ENCODE measurements at regions not wholly inside any gene's neighbourhood (a gene's known extent, or its start where the extent isn't known, plus 50 kb on each side); places are given as distances from the start of the nearest gene placed in this dataset.

DNA sequence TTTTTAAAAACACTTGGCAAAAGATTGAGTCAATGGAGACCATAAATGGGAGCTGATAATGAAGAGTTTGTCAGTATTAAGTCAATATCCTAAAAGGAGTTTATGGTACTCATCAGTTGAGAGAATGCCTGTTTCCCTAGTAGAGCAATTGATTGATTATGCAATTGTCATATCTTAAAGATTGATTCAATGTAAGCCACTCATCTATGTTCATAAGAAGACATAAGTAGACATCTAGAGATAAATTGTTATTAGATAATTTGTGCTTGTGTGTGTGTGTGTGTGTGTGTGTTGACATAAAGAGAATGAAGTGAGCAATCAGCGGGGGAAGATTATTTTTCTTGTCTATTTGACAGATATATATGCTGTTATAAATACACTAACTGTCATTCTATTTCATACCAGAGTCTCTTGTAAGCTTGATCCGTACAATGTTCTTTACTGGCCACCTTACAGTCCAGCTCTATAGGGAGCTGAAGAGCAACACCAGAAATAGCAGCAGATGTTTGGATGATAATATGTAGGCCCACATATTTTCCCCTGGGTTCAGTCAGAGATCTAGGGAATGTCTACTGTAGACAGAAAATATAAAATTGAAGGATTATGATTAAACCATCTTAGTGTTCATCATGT is 848.6 kb upstream of the EPHA6 start:
- no peak overlapping the region for H3K4me3 ChIP-seq (ENCODE audit: low read depth, low read length)
- intact Hi-C loops (cut with micrococcal nuclease; ENCODE audit: unreplicated experiment): no loop called here
- CTCF ChIA-PET: no interaction called here
- Mint-ChIP-seq H3K4me3 (ENCODE audit: unreplicated experiment) (no peak overlapping the region), H3K4me1 (ENCODE audit: low read depth, unreplicated experiment) (no peaks in the 10 kb centered on the region), H3K36me3 (ENCODE audit: insufficient read depth, unreplicated experiment) (no peaks in the 10 kb centered on the region), H3K27me3 (ENCODE audit: insufficient read depth, unreplicated experiment) (no peaks in the 10 kb centered on the region), H3K27ac (ENCODE audit: unreplicated experiment) (no peak overlapping the region), H3K9me3 (ENCODE audit: unreplicated experiment) (no peaks in the 10 kb centered on the region)
- no peaks in the 10 kb centered on the region for H3K9me3 ChIP-seq
- BruUV-seq (replicated peaks): no TSS peak
- H3K4me1 ChIP-seq: no peaks in the 10 kb centered on the region
- TF ChIP-seq, protein P1, sequence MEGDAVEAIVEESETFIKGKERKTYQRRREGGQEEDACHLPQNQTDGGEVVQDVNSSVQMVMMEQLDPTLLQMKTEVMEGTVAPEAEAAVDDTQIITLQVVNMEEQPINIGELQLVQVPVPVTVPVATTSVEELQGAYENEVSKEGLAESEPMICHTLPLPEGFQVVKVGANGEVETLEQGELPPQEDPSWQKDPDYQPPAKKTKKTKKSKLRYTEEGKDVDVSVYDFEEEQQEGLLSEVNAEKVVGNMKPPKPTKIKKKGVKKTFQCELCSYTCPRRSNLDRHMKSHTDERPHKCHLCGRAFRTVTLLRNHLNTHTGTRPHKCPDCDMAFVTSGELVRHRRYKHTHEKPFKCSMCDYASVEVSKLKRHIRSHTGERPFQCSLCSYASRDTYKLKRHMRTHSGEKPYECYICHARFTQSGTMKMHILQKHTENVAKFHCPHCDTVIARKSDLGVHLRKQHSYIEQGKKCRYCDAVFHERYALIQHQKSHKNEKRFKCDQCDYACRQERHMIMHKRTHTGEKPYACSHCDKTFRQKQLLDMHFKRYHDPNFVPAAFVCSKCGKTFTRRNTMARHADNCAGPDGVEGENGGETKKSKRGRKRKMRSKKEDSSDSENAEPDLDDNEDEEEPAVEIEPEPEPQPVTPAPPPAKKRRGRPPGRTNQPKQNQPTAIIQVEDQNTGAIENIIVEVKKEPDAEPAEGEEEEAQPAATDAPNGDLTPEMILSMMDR (IDR thresholded peaks at IDR 0.05; ENCODE audit: insufficient read depth in 1 of 2, low read depth in 1 of 2, low read length in 1 of 2, severe bottlenecking in 1 of 2, unreplicated experiment in 1 of 2): no peak
- no peaks in the 10 kb centered on the region for H3K27me3 ChIP-seq (replicated peaks; ENCODE audit: control insufficient read depth, insufficient read depth, low read length)
- no peaks in the 10 kb centered on the region for H3K36me3 ChIP-seq (ENCODE audit: control insufficient read depth, insufficient read depth, low read length)
- no peak for DNase-seq
- POLR2A ChIA-PET: no interaction called here

GRCh38 chr3:95971573-95971972 is 842.8 kb upstream of the EPHA6 start:
- no peaks in the 10 kb centered on the region for H3K27me3 ChIP-seq (replicated peaks; ENCODE audit: control insufficient read depth, insufficient read depth, low read length)
- no peak overlapping the region for H3K4me3 ChIP-seq (ENCODE audit: low read depth, low read length)
- Mint-ChIP-seq H3K9me3 (ENCODE audit: unreplicated experiment) (no peaks in the 10 kb centered on the region), H3K4me1 (ENCODE audit: low read depth, unreplicated experiment) (no peaks in the 10 kb centered on the region), H3K27ac (ENCODE audit: unreplicated experiment) (no peak overlapping the region), H3K4me3 (ENCODE audit: unreplicated experiment) (no peak overlapping the region), H3K36me3 (ENCODE audit: insufficient read depth, unreplicated experiment) (no peaks in the 10 kb centered on the region), H3K27me3 (ENCODE audit: insufficient read depth, unreplicated experiment) (no peaks in the 10 kb centered on the region)
- POLR2A ChIA-PET: no interaction called here
- CTCF ChIA-PET: no interaction called here
- no peaks in the 10 kb centered on the region for H3K9me3 ChIP-seq
- TF ChIP-seq, protein P1 (IDR thresholded peaks at IDR 0.05; ENCODE audit: insufficient read depth in 1 of 2, low read depth in 1 of 2, low read length in 1 of 2, severe bottlenecking in 1 of 2, unreplicated experiment in 1 of 2): no peak
- no TSS peak for BruUV-seq (replicated peaks)
- no peak for DNase-seq
- no peaks in the 10 kb centered on the region for H3K4me1 ChIP-seq
- intact Hi-C loops (cut with micrococcal nuclease; ENCODE audit: unreplicated experiment): no loop called here
- H3K36me3 ChIP-seq (ENCODE audit: control insufficient read depth, insufficient read depth, low read length): no peaks in the 10 kb centered on the region

DNA sequence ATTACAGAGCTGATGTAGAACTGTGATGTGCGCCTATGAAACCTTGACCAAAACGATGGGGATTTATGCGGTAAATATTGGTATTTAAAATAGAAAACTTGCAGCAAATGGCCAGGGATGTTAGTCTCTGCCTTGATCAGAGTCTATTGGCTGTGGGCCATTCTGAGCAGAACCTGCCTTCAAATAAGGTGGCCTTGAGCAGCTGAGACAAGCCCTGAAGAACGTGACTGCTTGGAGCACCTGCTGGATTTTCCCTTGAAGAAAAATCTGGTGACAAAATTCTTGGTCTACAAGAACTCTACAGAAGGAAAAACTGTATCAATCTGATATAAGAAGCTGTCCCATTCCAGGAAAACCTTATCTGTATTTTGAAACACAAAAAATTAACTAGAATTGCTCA is 820.1 kb upstream of the EPHA6 start:
- H3K9me3 Mint-ChIP-seq (ENCODE audit: unreplicated experiment): no peaks in the 10 kb centered on the region
- BruUV-seq (replicated peaks): no TSS peak
- Histone ChIP-seq H3K27me3 (replicated peaks; ENCODE audit: control insufficient read depth, insufficient read depth, low read length) (no peaks in the 10 kb centered on the region), H3K9me3 (no peaks in the 10 kb centered on the region), H3K36me3 (ENCODE audit: control insufficient read depth, insufficient read depth, low read length) (no peaks in the 10 kb centered on the region), H3K4me3 (ENCODE audit: low read depth, low read length) (no peak overlapping the region), H3K4me1 (no peaks in the 10 kb centered on the region)
- H3K4me3 Mint-ChIP-seq (ENCODE audit: unreplicated experiment): no peak overlapping the region
- H3K27ac Mint-ChIP-seq (ENCODE audit: unreplicated experiment): no peak overlapping the region
- no peak for DNase-seq
- no peaks in the 10 kb centered on the region for H3K27me3 Mint-ChIP-seq (ENCODE audit: insufficient read depth, unreplicated experiment)
- intact Hi-C loops (cut with micrococcal nuclease; ENCODE audit: unreplicated experiment): no loop called here
- TF ChIP-seq, protein P1 (IDR thresholded peaks at IDR 0.05; ENCODE audit: insufficient read depth in 1 of 2, low read depth in 1 of 2, low read length in 1 of 2, severe bottlenecking in 1 of 2, unreplicated experiment in 1 of 2): no peak
- no peaks in the 10 kb centered on the region for H3K36me3 Mint-ChIP-seq (ENCODE audit: insufficient read depth, unreplicated experiment)
- POLR2A ChIA-PET: no interaction called here
- no peaks in the 10 kb centered on the region for H3K4me1 Mint-ChIP-seq (ENCODE audit: low read depth, unreplicated experiment)
- CTCF ChIA-PET: no interaction called here

All from Caco-2 (cell line).